Heart right ventricle (tissue), 16 donors: ENCODE measurements at regions not wholly inside any gene's neighbourhood (a gene's known extent, or its start where the extent isn't known, plus 50 kb on each side); places are given as distances from the start of the nearest gene placed in this dataset.

Experiments used
- ATAC-seq, 8 donors: fragments of 200-7000 bp; cut with Tn5 transposase; one replicate each; pipeline ENCODE4 v1.9.1; 2020; ENCODE audit warnings: mild to moderate bottlenecking in 8 of 8, moderate library complexity in 8 of 8, moderate number of reproducible peaks in 1 of 8
- DNase-seq, 2 donors: peaks; one replicate each; pipeline ENCODE4 v3.0.0-alpha.2; 2020
- H3K27ac ChIP-seq, 10 donors: fragments of 200-600 bp; sonication (generic) in 2 of 10; one replicate each; pipeline versions ENCODE4 v1.5.0 to v1.8.0; 2020 to 2022; ENCODE audit warnings: mild to moderate bottlenecking in 3 of 10
- H3K27me3 ChIP-seq, 7 donors: fragments of 200-600 bp; one replicate each; pipeline ENCODE4 v1.8.0; 2021 to 2022; ENCODE audit warnings: mild to moderate bottlenecking in 2 of 7
- H3K36me3 ChIP-seq, 9 donors: fragments of 200-600 bp; sonication (generic) in 1 of 9; one replicate each; pipeline versions ENCODE4 v1.5.0 to v1.8.0; 2020 to 2022; ENCODE audit warnings: mild to moderate bottlenecking in 2 of 9
- H3K4me1 ChIP-seq, 9 donors: fragments of 200-600 bp; sonication (generic) in 1 of 9; one replicate each; pipeline versions ENCODE4 v1.5.0 to v1.8.0; 2020 to 2022; ENCODE audit warnings: mild to moderate bottlenecking in 4 of 9
- H3K4me3 ChIP-seq, 10 donors: fragments of 200-600 bp; sonication (generic) in 2 of 10; one replicate each; pipeline versions ENCODE4 v1.5.0 to v1.8.0; 2020 to 2022; ENCODE audit warnings: mild to moderate bottlenecking in 7 of 10, moderate library complexity in 2 of 10
- H3K9me3 ChIP-seq, 11 donors: fragments of 200-600 bp in 10 of 11; sonication (generic) in 2 of 11; one replicate each; pipeline versions ENCODE4 v1.5.0 to v1.8.0; 2013 to 2022; ENCODE audit warnings: mild to moderate bottlenecking in 2 of 11, control low read depth in 1 of 11, moderate library complexity in 1 of 11
- CTCF ChIP-seq, 9 donors: fragments of 200-600 bp; sonication (generic) in 2 of 9; IDR thresholded peaks; one replicate each; pipeline versions ENCODE4 v1.5.0 to v1.8.0; 2021 to 2022; ENCODE audit warnings: antibody characterized with exemption in 9 of 9, mild to moderate bottlenecking in 5 of 9, moderate library complexity in 1 of 9
- WGBS, 2 donors: extraction: QIAGEN DNeasy Blood & Tissue Kit; methylation state at CpG; one replicate each; pipeline ENCODE4 v1.1.7; 2013; ENCODE audit warnings: inconsistent platforms in 1 of 2; 5-methylcytosine and 5-hydroxymethylcytosine counted together
- intact Hi-C, 10 donors: fragments of 100-400 bp; cut with DNase I; formaldehyde crosslinking; loops; one replicate each; pipeline versions ENCODE4 v1.11.1 to v1.14.2; 2022
- donor health status: Arrhythmogenic right ventricular cardiomyopathy.
- donor health status: ischemic (EF 13 %, LVEDD 7.1; RV severe dilation, severe dysfunction).
- donor health status: healthy with polysubstance abuse.
- donor health status: DM: no; HTN: yes; CAD: no.
- donor health status: DM: no; HTN: no; CAD: no.
- donor health status: ischemic (EF 25% LVEDD 6.9; RV normal size, moderate dysfunction).
- donor health status: ischemic (EF 25% LVEDD 5.7; RV mildly dilated, moderate dysfunction).
- donor health status: healthy.
- donor health status: DM: yes; HTN: yes; CAD: no.
- donor health status: Ischemic cardiomyopathy.
- donor health status: ischemic (EF 35%, LVEDD 5.7; RV mildly dilated, moderate dysfunction).
- donor health status: nonischemic (EF 11% LVEDD 7.7; RV severe dilation, severe dysfunction).
- donor health status: DM: yes; HTN: yes; CAD: no.
- donor health status: PGD.
- donor health status: ischemic (EF 29% LVEDD 5.4; RV normal size, mild dysfunction).
- donor health status: nonischemic (EF 23%, LVEDD 6.1; RV moderate dilation, normal function).

GRCh38 chr5:164484948-164485347 lies 979.5 kb downstream of the MAT2B start:
- Histone ChIP-seq H3K27me3 (no peaks in the 10 kb centered on the region), H3K27ac (no peak overlapping the region), H3K4me3 (no peak overlapping the region), H3K4me1 (no peaks in the 10 kb centered on the region), H3K9me3 (peaks cover 0 to 5% (median 0%) of the 10 kb centered on the region in 11 donors), H3K36me3 (no peaks in the 10 kb centered on the region)
- intact Hi-C loops: no loop called here
- ATAC-seq: no peak
- no peak for TF ChIP-seq CTCF (IDR thresholded peaks at IDR 0.05)
- WGBS, 2 donors: 95 to 100% methylated on average over 1 of the region's 1 CpG
- DNase-seq: no peak

- Histone ChIP-seq H3K27me3 (no peaks in the 10 kb centered on the region), H3K9me3 (peaks cover 0 to 20% (median 0%) of the 10 kb centered on the region in 11 donors), H3K4me3 (no peak overlapping the region), H3K27ac (no peak overlapping the region), H3K4me1 (no peaks in the 10 kb centered on the region), H3K36me3 (no peaks in the 10 kb centered on the region)
- intact Hi-C loops: no loop called here
- TF ChIP-seq CTCF (IDR thresholded peaks at IDR 0.05): no peak
- ATAC-seq: no peak
- 86 to 90% methylated on average over 2 of the region's 2 CpGs for WGBS, 2 donors
- DNase-seq: no peak
Measured at GRCh38 chr5:164487939-164488338, 982.5 kb downstream of the MAT2B start.

GRCh38 chr5:164497311-164498064 lies 992.1 kb downstream of the MAT2B start:
- H3K27ac ChIP-seq: no peak overlapping the region
- no peaks in the 10 kb centered on the region for H3K4me1 ChIP-seq
- no peaks in the 10 kb centered on the region for H3K27me3 ChIP-seq
- no peak for ATAC-seq
- H3K9me3 ChIP-seq: no peaks in the 10 kb centered on the region
- H3K4me3 ChIP-seq: no peak overlapping the region
- WGBS, 2 donors: 53 to 57% methylated on average over 7 of the region's 7 CpGs
- intact Hi-C loops: no loop called here
- no peak for TF ChIP-seq CTCF (IDR thresholded peaks at IDR 0.05)
- DNase-seq: no peak
- no peaks in the 10 kb centered on the region for H3K36me3 ChIP-seq

GRCh38 chr5:164498438-164498837 lies 993.0 kb downstream of the MAT2B start:
- TF ChIP-seq CTCF (IDR thresholded peaks at IDR 0.05): no peak
- intact Hi-C loops: no loop called here
- DNase-seq (no peak), ATAC-seq (no peak)
- Histone ChIP-seq H3K9me3 (no peaks in the 10 kb centered on the region), H3K36me3 (no peaks in the 10 kb centered on the region), H3K27me3 (no peaks in the 10 kb centered on the region), H3K4me1 (no peaks in the 10 kb centered on the region), H3K27ac (no peak overlapping the region), H3K4me3 (no peak overlapping the region)
